Loucy (cell line): ENCODE measurements at regions not wholly inside any gene's neighbourhood (a gene's known extent, or its start where the extent isn't known, plus 50 kb on each side); places are given as distances from the start of the nearest gene placed in this dataset.

Experiments
- H2AFZ ChIP-seq: fragments of 200-600 bp; sonication (generic); 2 replicates; pipeline ENCODE4 v1.6.0; 2016; ENCODE audit warnings: antibody characterized with exemption, mild to moderate bottlenecking, low read length, moderate library complexity
- H3F3A ChIP-seq: fragments of 200-600 bp; 2 replicates; pipeline ENCODE4 v1.6.0; 2016; ENCODE audit warnings: antibody characterized with exemption, low read depth, mild to moderate bottlenecking
- H3K27me3 ChIP-seq: fragments of 200-600 bp; sonication (generic); 2 replicates; pipeline ENCODE4 v1.6.1; 2014; ENCODE audit warnings: low read length, mild to moderate bottlenecking; ENCODE audit not compliant: insufficient read depth, poor library complexity, severe bottlenecking
- H3K36me3 ChIP-seq: fragments of 200-600 bp; sonication (generic); 2 replicates; pipeline ENCODE4 v1.6.1; 2016; ENCODE audit warnings: low read length; ENCODE audit not compliant: insufficient read depth
- H3K4me1 ChIP-seq: fragments of 200-600 bp; sonication (generic); 2 replicates; pipeline ENCODE4 v1.5.1; 2014; ENCODE audit warnings: low read length, mild to moderate bottlenecking; ENCODE audit not compliant: insufficient read depth, poor library complexity, severe bottlenecking
- H3K4me2 ChIP-seq: fragments of 200-600 bp; sonication (generic); 2 replicates; pipeline ENCODE4 v1.6.0; 2014; ENCODE audit warnings: antibody characterized with exemption, low read length, low read depth, mild to moderate bottlenecking; ENCODE audit not compliant: poor library complexity, severe bottlenecking
- H3K4me3 ChIP-seq: fragments of 200-600 bp; sonication (generic); 2 replicates; pipeline ENCODE4 v1.5.1; 2014; ENCODE audit warnings: low read length, mild to moderate bottlenecking, mixed read lengths; ENCODE audit not compliant: poor library complexity, severe bottlenecking
- H3K79me2 ChIP-seq: fragments of 200-600 bp; sonication (generic); 2 replicates; pipeline ENCODE4 v1.6.1; 2014; ENCODE audit warnings: low read length; ENCODE audit not compliant: insufficient read depth
- H3K9ac ChIP-seq: fragments of 200-600 bp; sonication (generic); 2 replicates; pipeline ENCODE4 v1.6.0; 2014; ENCODE audit warnings: mild to moderate bottlenecking, low read depth, low read length, moderate library complexity; ENCODE audit not compliant: poor library complexity, severe bottlenecking
- H3K9me2 ChIP-seq: fragments of 200-600 bp; sonication (generic); replicated peaks from 2 replicates; pipeline ENCODE4 v1.6.1; 2016; ENCODE audit warnings: low read depth, low read length, mixed read lengths
- H3K9me3 ChIP-seq: fragments of 200-600 bp; sonication (generic); 2 replicates; pipeline ENCODE4 v1.6.1; 2014; ENCODE audit warnings: mild to moderate bottlenecking, antibody characterized with exemption, low read length, low read depth; ENCODE audit not compliant: insufficient read depth
- H4K20me1 ChIP-seq: fragments of 200-600 bp; sonication (generic); 2 replicates; pipeline ENCODE4 v1.6.0; 2014; ENCODE audit warnings: antibody characterized with exemption, low read length, mild to moderate bottlenecking; ENCODE audit not compliant: insufficient read depth, poor library complexity, severe bottlenecking
- EZH2phosphoT487 ChIP-seq: fragments of 200-600 bp; IDR thresholded peaks from 2 replicates; pipeline ENCODE4 v1.6.1; 2018; ENCODE audit warnings: antibody characterized with exemption, mild to moderate bottlenecking, moderate library complexity, borderline replicate concordance
- TF ChIP-seq, protein P1 (sequence below): fragments of 200-600 bp; sonication (generic); conservative IDR thresholded peaks from 2 replicates; pipeline ENCODE4 v1.5.1; 2014; ENCODE audit warnings: mild to moderate bottlenecking, antibody characterized with exemption, low read length

DNA sequence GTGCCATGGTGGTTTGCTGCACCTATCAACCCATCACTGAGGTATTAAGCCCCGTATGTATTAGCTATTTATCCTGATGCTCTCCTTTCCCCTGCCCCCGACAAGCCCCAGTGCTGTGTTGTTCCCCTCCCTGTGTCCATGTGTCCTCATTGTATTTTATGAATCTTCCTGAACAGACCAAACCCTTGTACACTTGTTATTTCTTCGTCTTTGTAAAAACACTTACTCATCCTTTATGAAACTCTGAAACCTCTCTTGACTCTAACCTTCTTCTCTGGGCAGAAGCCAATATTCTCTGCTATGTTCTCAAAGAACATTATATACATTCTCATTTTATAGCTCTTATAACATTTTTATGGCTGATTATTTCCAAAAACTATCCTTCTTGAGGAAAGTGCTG is 746.9 kb downstream of the EFNB2 start:
- no peaks in the 10 kb centered on the region for H3K9me2 ChIP-seq

DNA sequence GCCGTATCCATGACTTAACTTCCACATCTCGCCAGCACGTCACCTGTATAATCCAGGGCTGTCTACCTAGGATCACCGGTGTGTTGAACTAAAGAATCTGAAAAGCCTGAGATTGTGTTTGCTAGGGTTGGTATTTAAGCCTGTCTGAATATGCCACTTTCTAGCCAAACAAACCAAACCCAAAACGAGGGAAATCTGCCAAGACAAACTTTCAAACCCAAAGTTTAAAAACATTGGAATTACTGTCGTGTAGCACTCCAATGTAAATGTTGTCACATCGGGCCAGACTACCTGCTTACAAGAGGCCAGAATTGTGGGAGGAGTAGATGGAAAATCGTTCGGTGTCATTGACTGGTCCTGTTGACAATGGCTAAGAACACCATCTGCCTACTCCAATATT is 747.8 kb downstream of the EFNB2 start:
- Histone ChIP-seq H2AFZ (no peak overlapping the region), H3K4me3 (no peak overlapping the region), H3K27me3 (no peaks in the 10 kb centered on the region), H4K20me1 (no peaks in the 10 kb centered on the region), H3K79me2 (no peaks in the 10 kb centered on the region), H3K9me2 (no peaks in the 10 kb centered on the region), H3K9ac (no peak overlapping the region), H3K4me1 (no peaks in the 10 kb centered on the region), H3K4me2 (no peak overlapping the region), H3K36me3 (no peaks in the 10 kb centered on the region), H3F3A (no peaks in the 10 kb centered on the region), H3K9me3 (no peaks in the 10 kb centered on the region)
- no peak for TF ChIP-seq EZH2phosphoT487
- TF ChIP-seq, protein P1, sequence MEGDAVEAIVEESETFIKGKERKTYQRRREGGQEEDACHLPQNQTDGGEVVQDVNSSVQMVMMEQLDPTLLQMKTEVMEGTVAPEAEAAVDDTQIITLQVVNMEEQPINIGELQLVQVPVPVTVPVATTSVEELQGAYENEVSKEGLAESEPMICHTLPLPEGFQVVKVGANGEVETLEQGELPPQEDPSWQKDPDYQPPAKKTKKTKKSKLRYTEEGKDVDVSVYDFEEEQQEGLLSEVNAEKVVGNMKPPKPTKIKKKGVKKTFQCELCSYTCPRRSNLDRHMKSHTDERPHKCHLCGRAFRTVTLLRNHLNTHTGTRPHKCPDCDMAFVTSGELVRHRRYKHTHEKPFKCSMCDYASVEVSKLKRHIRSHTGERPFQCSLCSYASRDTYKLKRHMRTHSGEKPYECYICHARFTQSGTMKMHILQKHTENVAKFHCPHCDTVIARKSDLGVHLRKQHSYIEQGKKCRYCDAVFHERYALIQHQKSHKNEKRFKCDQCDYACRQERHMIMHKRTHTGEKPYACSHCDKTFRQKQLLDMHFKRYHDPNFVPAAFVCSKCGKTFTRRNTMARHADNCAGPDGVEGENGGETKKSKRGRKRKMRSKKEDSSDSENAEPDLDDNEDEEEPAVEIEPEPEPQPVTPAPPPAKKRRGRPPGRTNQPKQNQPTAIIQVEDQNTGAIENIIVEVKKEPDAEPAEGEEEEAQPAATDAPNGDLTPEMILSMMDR = no peak

More for the DNA sequence above, 746.9 kb downstream of the EFNB2 start:
- Histone ChIP-seq H3K4me3 (no peak overlapping the region), H3K9me3 (no peaks in the 10 kb centered on the region), H3K36me3 (no peaks in the 10 kb centered on the region), H3K27me3 (no peaks in the 10 kb centered on the region), H3K79me2 (no peaks in the 10 kb centered on the region), H3K9ac (no peak overlapping the region), H3K4me2 (no peak overlapping the region), H3F3A (no peaks in the 10 kb centered on the region), H2AFZ (no peak overlapping the region), H4K20me1 (no peaks in the 10 kb centered on the region), H3K4me1 (no peaks in the 10 kb centered on the region)
- no peak for TF ChIP-seq EZH2phosphoT487

DNA sequence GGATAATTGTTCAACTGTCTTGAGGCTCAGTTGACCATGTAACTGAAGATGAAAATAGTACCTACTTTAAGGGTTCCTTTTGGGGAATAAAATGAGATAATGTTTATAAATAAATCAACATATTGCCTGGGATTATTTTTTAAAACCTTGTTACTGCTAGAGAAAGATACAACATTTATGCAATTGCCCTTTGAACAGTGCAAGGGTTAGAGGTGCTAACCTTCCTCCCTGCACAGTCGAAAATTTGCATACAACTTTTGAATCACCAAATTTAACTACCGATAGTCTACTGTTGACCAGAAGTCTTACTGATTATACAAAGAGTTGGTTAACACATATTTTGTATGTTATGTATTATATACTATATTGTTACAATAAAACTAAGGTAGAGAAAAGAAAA is 750.0 kb downstream of the EFNB2 start:
- H3K4me1 ChIP-seq = no peaks in the 10 kb centered on the region
- H2AFZ ChIP-seq = no peak overlapping the region
- TF ChIP-seq EZH2phosphoT487 = no peak
- no peak overlapping the region for H3K4me3 ChIP-seq
- H3K9me2 ChIP-seq = no peaks in the 10 kb centered on the region
- no peaks in the 10 kb centered on the region for H3K9me3 ChIP-seq
- H4K20me1 ChIP-seq = no peaks in the 10 kb centered on the region
- no peaks in the 10 kb centered on the region for H3F3A ChIP-seq
- H3K79me2 ChIP-seq = no peaks in the 10 kb centered on the region
- H3K36me3 ChIP-seq = no peaks in the 10 kb centered on the region
- no peak overlapping the region for H3K9ac ChIP-seq
- H3K4me2 ChIP-seq = no peak overlapping the region
- H3K27me3 ChIP-seq = no peaks in the 10 kb centered on the region

DNA sequence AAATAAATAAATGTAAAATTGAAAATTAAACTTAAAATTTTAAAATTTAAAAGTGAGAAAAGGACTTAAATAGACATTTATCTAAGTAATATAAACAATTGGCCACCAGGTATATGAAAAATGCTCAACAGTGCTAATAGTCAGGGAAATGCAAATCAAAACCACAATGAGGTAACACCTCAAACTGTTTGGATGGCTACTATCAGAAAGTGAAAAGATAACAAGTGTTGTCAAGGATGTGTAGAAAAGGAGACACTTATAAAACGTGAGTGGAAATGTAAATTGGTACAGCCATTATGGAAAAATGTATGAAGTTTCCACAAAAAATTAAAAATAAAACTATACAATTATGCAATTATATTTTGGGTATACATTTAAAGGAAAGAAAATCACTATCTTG is 752.2 kb downstream of the EFNB2 start:
- no peaks in the 10 kb centered on the region for H3K79me2 ChIP-seq
- no peak overlapping the region for H2AFZ ChIP-seq
- no peaks in the 10 kb centered on the region for H4K20me1 ChIP-seq
- H3K4me1 ChIP-seq = no peaks in the 10 kb centered on the region
- H3K9me3 ChIP-seq = no peaks in the 10 kb centered on the region
- H3K4me3 ChIP-seq = no peak overlapping the region
- H3F3A ChIP-seq = no peaks in the 10 kb centered on the region
- no peaks in the 10 kb centered on the region for H3K9me2 ChIP-seq
- no peak overlapping the region for H3K4me2 ChIP-seq
- no peak overlapping the region for H3K9ac ChIP-seq
- no peaks in the 10 kb centered on the region for H3K36me3 ChIP-seq
- H3K27me3 ChIP-seq = no peaks in the 10 kb centered on the region
- TF ChIP-seq, protein P1 = no peak
- TF ChIP-seq EZH2phosphoT487 = no peak
